RWPE1 (cell line): ENCODE measurements at regions not wholly inside any gene's neighbourhood (a gene's known extent, or its start where the extent isn't known, plus 50 kb on each side); places are given as distances from the start of the nearest gene placed in this dataset.
A peak's percentile ranks its signal among the peaks of the same experiment; 100 is the strongest.

Experiments
- CTCF ChIA-PET: fragments of 350-600 bp; sonication (Branson Sonifier 250); formaldehyde crosslinking; extraction: SDS; loops from one replicate; lab custom pipeline; 2021; lab: Yijun Ruan, JAX
- POLR2A ChIA-PET: fragments of 400-600 bp; formaldehyde crosslinking; extraction: SDS; loops from one replicate; lab custom pipeline; 2020; ENCODE audit warnings: antibody characterized with exemption; ENCODE audit not compliant: low non-redundant PET; lab: Yijun Ruan, JAX
- DNase-seq: peaks from one replicate; pipeline ENCODE4 v3.0.0; 2012; ENCODE audit warnings: low spot score
- H3K27ac ChIP-seq: fragments of 450-650 bp; 2 replicates; pipeline ENCODE4 v1.5.1; 2017
- TF ChIP-seq, protein P1 (sequence below): fragments of 450-650 bp; conservative IDR thresholded peaks from 2 replicates; pipeline ENCODE4 v1.5.1; 2017; ENCODE audit warnings: low read depth, mild to moderate bottlenecking

DNA sequence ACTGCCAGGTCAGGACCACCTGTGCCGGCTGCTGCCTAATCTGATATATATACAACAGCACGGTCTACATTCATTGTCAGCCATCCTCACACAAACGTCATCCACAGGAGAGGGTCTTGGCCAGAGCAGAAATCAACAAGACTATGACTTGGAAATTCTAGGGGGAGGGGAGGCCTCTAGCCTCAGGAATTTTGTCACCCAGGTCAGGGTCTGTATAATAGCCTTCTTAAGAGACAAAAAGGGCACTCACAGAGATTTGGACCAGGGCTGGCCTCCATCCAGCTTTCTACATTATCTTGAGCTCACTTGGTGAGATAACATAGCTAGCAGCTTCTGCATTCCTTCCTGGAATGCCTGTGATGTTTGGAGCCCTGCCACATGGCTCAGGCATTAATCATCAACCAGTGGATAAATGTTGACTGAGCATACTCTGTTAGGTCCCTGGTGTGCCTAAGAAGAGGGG lies 50.4 kb upstream of the CTIF start:
- POLR2A ChIA-PET: no interaction called here
- CTCF ChIA-PET: no interaction called here
- DNase-seq: peak; percentile 73

DNA sequence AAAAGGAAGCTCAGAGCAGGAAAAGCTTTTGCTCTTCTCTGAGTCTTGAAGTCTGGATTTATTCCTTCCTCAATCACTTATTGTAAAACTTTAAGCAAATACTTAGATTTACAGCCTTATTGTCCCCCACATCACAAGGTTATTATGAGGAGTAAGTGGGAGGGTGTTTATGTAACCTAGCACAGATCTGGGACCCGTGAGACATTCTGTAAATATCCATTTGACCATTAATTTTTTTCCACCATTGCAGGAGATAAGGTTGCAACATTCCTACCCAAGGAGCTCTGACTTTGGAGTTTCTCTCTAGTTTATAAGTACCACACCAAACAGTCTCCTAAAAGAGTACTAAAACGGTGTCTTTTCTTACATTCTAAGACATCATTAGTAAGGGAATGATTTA lies 52.1 kb upstream of the CTIF start:
- TF ChIP-seq, protein P1, sequence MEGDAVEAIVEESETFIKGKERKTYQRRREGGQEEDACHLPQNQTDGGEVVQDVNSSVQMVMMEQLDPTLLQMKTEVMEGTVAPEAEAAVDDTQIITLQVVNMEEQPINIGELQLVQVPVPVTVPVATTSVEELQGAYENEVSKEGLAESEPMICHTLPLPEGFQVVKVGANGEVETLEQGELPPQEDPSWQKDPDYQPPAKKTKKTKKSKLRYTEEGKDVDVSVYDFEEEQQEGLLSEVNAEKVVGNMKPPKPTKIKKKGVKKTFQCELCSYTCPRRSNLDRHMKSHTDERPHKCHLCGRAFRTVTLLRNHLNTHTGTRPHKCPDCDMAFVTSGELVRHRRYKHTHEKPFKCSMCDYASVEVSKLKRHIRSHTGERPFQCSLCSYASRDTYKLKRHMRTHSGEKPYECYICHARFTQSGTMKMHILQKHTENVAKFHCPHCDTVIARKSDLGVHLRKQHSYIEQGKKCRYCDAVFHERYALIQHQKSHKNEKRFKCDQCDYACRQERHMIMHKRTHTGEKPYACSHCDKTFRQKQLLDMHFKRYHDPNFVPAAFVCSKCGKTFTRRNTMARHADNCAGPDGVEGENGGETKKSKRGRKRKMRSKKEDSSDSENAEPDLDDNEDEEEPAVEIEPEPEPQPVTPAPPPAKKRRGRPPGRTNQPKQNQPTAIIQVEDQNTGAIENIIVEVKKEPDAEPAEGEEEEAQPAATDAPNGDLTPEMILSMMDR: no peak
- DNase-seq: no peak
- POLR2A ChIA-PET: no interaction called here
- H3K27ac ChIP-seq: no peak overlapping the region
- CTCF ChIA-PET: interaction anchor here (0.6 to 0.7 kb wide), 2 partner anchors 45 to 154 kb away, joined by 3 to 8 read pairs; no protein-coding TSS in a partner anchor

More for the DNA sequence above, 50.4 kb upstream of the CTIF start:
- TF ChIP-seq, protein P1: no peak
- H3K27ac ChIP-seq: peak overlapping the region; percentile 20; the same call in 1 of the 2 replicates

DNA sequence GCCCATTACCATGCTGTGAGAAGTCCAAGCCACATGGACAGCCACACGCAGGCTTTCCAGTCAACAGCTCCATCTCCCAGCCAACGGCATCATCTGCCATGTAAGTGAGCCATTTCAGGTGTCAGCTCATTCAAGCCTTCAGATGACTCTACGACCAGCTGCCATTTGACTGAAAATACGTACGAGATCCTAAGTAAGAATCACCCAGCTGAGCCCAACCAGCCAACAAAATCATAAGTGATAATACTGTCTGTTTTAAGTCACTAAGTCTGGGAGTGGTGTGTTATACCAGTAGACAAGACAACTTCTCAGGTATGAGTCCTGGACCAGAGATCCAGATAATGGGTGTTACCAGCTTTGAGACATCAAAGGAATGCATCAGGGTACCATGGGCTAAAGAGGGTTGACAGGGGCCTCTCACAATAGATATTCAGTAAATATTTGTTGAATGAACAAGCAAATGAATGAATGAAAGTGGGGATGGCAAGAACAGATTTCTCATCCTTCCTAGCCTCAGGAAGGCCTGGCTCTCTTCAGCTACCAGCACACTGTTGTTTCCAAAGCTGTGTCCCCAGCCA lies 52.9 kb upstream of the CTIF start:
- ChIA-PET CTCF (no interaction called here), POLR2A (no interaction called here)
- no peak overlapping the region for H3K27ac ChIP-seq
- no peak for DNase-seq
- TF ChIP-seq, protein P1: no peak

DNA sequence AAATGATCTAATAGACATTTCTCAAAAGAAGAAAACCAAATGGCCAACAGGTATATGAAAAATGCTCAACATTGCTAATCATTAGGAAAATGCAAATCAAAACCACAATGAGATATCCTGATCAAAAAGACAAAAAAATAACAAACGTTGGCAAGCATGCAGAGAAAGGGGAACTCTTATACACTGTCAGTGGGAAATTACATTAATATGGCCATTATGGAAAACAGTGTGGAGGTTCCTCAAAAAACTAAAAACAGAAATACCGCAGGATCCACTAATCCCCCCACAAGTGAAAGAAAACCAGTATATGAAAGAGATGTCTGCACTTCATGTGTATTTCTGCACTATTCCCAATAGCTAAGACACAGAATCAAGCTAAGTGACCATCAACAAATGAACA lies 57.7 kb upstream of the CTIF start:
- ChIA-PET CTCF (no interaction called here), POLR2A (no interaction called here)
- H3K27ac ChIP-seq: no peak overlapping the region
- TF ChIP-seq, protein P1: no peak
- DNase-seq: no peak

DNA sequence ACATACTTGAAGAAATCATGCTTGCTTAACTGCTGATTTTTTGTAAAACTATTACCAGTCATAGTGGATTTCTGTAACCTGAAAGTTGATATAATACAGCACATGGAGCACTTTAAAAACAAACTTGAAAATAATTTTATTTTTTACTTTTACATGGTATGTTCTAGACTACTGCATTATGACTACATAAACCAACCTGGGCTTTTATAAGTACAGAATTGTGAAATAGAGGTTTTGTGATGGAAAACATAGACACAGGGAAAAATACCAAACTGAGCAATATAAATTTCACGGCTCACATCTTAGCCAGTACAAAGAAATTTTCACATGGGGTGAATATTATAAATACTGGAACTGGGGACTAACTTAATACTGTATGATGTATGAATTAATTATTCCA lies 59.3 kb upstream of the CTIF start:
- POLR2A ChIA-PET: no interaction called here
- CTCF ChIA-PET: no interaction called here
- DNase-seq: no peak
- TF ChIP-seq, protein P1: no peak
- no peak overlapping the region for H3K27ac ChIP-seq

DNA sequence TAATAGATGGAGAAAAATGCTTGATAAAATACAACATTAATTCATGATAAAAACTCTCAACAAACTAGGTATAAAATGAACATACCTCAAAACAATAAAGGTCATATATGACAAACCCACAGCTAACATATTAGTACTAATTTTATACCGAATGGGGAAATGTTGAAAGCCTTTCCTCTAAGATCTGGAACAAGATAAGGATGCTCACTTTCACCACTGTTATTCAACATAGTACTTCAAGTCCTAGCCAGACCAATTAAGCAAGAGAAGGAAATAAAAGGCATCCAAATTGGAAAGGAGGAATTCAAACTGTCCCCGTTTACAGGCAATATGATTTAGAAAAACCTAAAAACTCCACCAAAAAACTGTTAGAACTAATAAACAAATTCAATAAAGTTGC lies 61.5 kb upstream of the CTIF start:
- TF ChIP-seq, protein P1: no peak
- no peak for DNase-seq
- ChIA-PET CTCF (no interaction called here), POLR2A (no interaction called here)
- H3K27ac ChIP-seq: no peak overlapping the region
